GM21515 (cell line): ENCODE measurements at regions not wholly inside any gene's neighbourhood (a gene's known extent, or its start where the extent isn't known, plus 50 kb on each side); places are given as distances from the start of the nearest gene placed in this dataset.

Source experiments
- ATAC-seq: cut with Tn5 transposase; IDR thresholded peaks from one replicate; pipeline ENCODE4 v1.9.1; 2021; ENCODE audit not compliant: unreplicated experiment

GRCh38 chr13:73598020-73598712 is 536.0 kb downstream of the KLF12 start:
- ATAC-seq, result no peak

- ATAC-seq, result no peak
Observed at GRCh38 chr13:73596382-73596781, 537.6 kb downstream of the KLF5 start.

GRCh38 chr13:73593199-73593765 is 534.5 kb downstream of the KLF5 start:
- no peak for ATAC-seq

- ATAC-seq, result no peak
Observed at GRCh38 chr13:73591861-73592260, 533.1 kb downstream of the KLF5 start.

GRCh38 chr13:73590795-73591194 is 532.0 kb downstream of the KLF5 start:
- ATAC-seq, result no peak

GRCh38 chr13:73585236-73585635 is 526.4 kb downstream of the KLF5 start:
- ATAC-seq, result no peak

- no peak for ATAC-seq
Observed at GRCh38 chr13:73583331-73583730, 524.5 kb downstream of the KLF5 start.

- no peak for ATAC-seq
Observed at GRCh38 chr13:73580513-73581267, 521.9 kb downstream of the KLF5 start.

GRCh38 chr13:73579574-73580274 is 520.9 kb downstream of the KLF5 start:
- no peak for ATAC-seq

GRCh38 chr13:73578251-73578875 is 519.6 kb downstream of the KLF5 start:
- no peak for ATAC-seq

- no peak for ATAC-seq
Observed at GRCh38 chr13:73576291-73576690, 517.5 kb downstream of the KLF5 start.

- ATAC-seq, result no peak
Observed at GRCh38 chr13:73572824-73573223, 514.0 kb downstream of the KLF5 start.

GRCh38 chr13:73571376-73571775 is 512.6 kb downstream of the KLF5 start:
- ATAC-seq, result no peak

- no peak for ATAC-seq
Observed at GRCh38 chr13:73556902-73557301, 498.1 kb downstream of the KLF5 start.

- ATAC-seq, result no peak
Observed at GRCh38 chr13:73556128-73556527, 497.3 kb downstream of the KLF5 start.

GRCh38 chr13:73551736-73552135 is 492.9 kb downstream of the KLF5 start:
- ATAC-seq, result no peak

GRCh38 chr13:73549717-73550116 is 490.9 kb downstream of the KLF5 start:
- no peak for ATAC-seq

- ATAC-seq, result no peak
Observed at GRCh38 chr13:73548449-73548848, 489.6 kb downstream of the KLF5 start.

- ATAC-seq, result no peak
Observed at GRCh38 chr13:73547239-73547638, 488.4 kb downstream of the KLF5 start.

- no peak for ATAC-seq
Observed at GRCh38 chr13:73544175-73544574, 485.4 kb downstream of the KLF5 start.

GRCh38 chr13:73542446-73542845 is 483.6 kb downstream of the KLF5 start:
- ATAC-seq, result no peak
